Liver (tissue), 7 donors: ENCODE measurements at regions not wholly inside any gene's neighbourhood (a gene's known extent, or its start where the extent isn't known, plus 50 kb on each side); places are given as distances from the start of the nearest gene placed in this dataset.

Source experiments
- DNase-seq: peaks from one replicate; pipeline ENCODE4 v3.0.0-alpha.2; 2017; ENCODE audit warnings: low spot score
- H3K27ac ChIP-seq, 2 donors: one replicate each; pipeline ENCODE4 v1.7.0; 2013; ENCODE audit warnings: inconsistent platforms in 2 of 2, low read length in 2 of 2, control low read depth in 1 of 2, low read depth in 1 of 2, mild to moderate bottlenecking in 1 of 2
- H3K27me3 ChIP-seq, 4 donors: one replicate each; pipeline versions ENCODE4 v1.6.1 to v1.7.0; 2013; ENCODE audit warnings: low read length in 3 of 4, inconsistent platforms in 1 of 4, mild to moderate bottlenecking in 1 of 4, moderate library complexity in 1 of 4; ENCODE audit not compliant: control insufficient read depth in 4 of 4, insufficient read depth in 4 of 4
- H3K36me3 ChIP-seq, 4 donors: one replicate each; pipeline versions ENCODE4 v1.6.1 to v1.7.0; 2013; ENCODE audit warnings: low read length in 3 of 4, mild to moderate bottlenecking in 3 of 4, low read depth in 1 of 4, moderate library complexity in 1 of 4; ENCODE audit not compliant: control insufficient read depth in 4 of 4, insufficient read depth in 3 of 4
- H3K4me1 ChIP-seq, 4 donors: one replicate each; pipeline versions ENCODE4 v1.6.1 to v1.7.0; 2013; ENCODE audit warnings: low read length in 3 of 4, mild to moderate bottlenecking in 3 of 4, moderate library complexity in 1 of 4; ENCODE audit not compliant: control insufficient read depth in 4 of 4, insufficient read depth in 4 of 4
- H3K4me3 ChIP-seq, 3 donors: one replicate each; pipeline versions ENCODE4 v1.6.1 to v1.7.0; 2013; ENCODE audit warnings: low read length in 3 of 3, control low read depth in 1 of 3, low read depth in 1 of 3, mild to moderate bottlenecking in 1 of 3
- H3K9ac ChIP-seq, 2 donors: one replicate each; pipeline ENCODE4 v1.7.0; 2013; ENCODE audit warnings: low read length in 2 of 2, mild to moderate bottlenecking in 2 of 2, moderate library complexity in 2 of 2, control low read depth in 1 of 2, low read depth in 1 of 2
- H3K9me3 ChIP-seq, 4 donors: one replicate each; pipeline versions ENCODE4 v1.6.1 to v1.7.0; 2013; ENCODE audit warnings: low read length in 3 of 4; ENCODE audit not compliant: control insufficient read depth in 4 of 4
- EGR1 ChIP-seq, 2 donors: IDR thresholded peaks; 2 replicates each; pipeline ENCODE4 v1.6.1; 2016 to 2018; ENCODE audit warnings: antibody characterized with exemption in 2 of 2, low read depth in 2 of 2
- FOXA1 ChIP-seq: IDR thresholded peaks from 2 replicates; pipeline ENCODE4 v1.6.1; 2016; ENCODE audit warnings: antibody characterized with exemption
- HNF4A ChIP-seq, 2 donors: conservative IDR thresholded peaks; 2 replicates each; pipeline ENCODE4 v1.6.1; 2016; ENCODE audit warnings: antibody characterized with exemption in 2 of 2, mild to moderate bottlenecking in 2 of 2
- HNF4G ChIP-seq: IDR thresholded peaks from 2 replicates; pipeline ENCODE4 v1.6.1; 2016; ENCODE audit warnings: antibody characterized with exemption
- JUND ChIP-seq, 2 donors: IDR thresholded peaks; 2 replicates each; pipeline ENCODE4 v1.6.1; 2016; ENCODE audit warnings: antibody characterized with exemption in 2 of 2
- RAD21 ChIP-seq, 2 donors: IDR thresholded peaks; 2 replicates each; pipeline ENCODE4 v1.6.1; 2016; ENCODE audit warnings: antibody characterized with exemption in 2 of 2, mild to moderate bottlenecking in 2 of 2
- RXRA ChIP-seq, 2 donors: IDR thresholded peaks; 2 replicates each; pipeline ENCODE4 v1.6.1; 2017 to 2018; ENCODE audit warnings: antibody characterized with exemption in 2 of 2, mild to moderate bottlenecking in 1 of 2
- SP1 ChIP-seq: IDR thresholded peaks from 2 replicates; pipeline ENCODE4 v1.6.1; 2018; ENCODE audit warnings: antibody characterized with exemption, mild to moderate bottlenecking
- TAF1 ChIP-seq: conservative IDR thresholded peaks from 2 replicates; pipeline ENCODE4 v1.6.1; 2016; ENCODE audit warnings: antibody characterized with exemption, mild to moderate bottlenecking
- YY1 ChIP-seq: IDR thresholded peaks from 2 replicates; pipeline ENCODE4 v1.6.1; 2016; ENCODE audit warnings: antibody characterized with exemption, mild to moderate bottlenecking
- WGBS: extraction: QIAGEN DNeasy Blood & Tissue Kit; methylation state at CpG from one replicate; pipeline ENCODE4 v1.1.7; 2013; 5-methylcytosine and 5-hydroxymethylcytosine counted together
- TF ChIP-seq, protein P1 (sequence below): IDR thresholded peaks from 2 replicates; pipeline ENCODE4 v1.6.1; 2016; ENCODE audit warnings: antibody characterized with exemption
- TF ChIP-seq, protein P2 (sequence below): IDR thresholded peaks from 2 replicates; pipeline ENCODE4 v1.6.1; 2016; ENCODE audit warnings: antibody characterized with exemption, mild to moderate bottlenecking
- donor health status: healthy.
- donor health status: healthy.
- donor health status: healthy.
- donor health status: healthy.

DNA sequence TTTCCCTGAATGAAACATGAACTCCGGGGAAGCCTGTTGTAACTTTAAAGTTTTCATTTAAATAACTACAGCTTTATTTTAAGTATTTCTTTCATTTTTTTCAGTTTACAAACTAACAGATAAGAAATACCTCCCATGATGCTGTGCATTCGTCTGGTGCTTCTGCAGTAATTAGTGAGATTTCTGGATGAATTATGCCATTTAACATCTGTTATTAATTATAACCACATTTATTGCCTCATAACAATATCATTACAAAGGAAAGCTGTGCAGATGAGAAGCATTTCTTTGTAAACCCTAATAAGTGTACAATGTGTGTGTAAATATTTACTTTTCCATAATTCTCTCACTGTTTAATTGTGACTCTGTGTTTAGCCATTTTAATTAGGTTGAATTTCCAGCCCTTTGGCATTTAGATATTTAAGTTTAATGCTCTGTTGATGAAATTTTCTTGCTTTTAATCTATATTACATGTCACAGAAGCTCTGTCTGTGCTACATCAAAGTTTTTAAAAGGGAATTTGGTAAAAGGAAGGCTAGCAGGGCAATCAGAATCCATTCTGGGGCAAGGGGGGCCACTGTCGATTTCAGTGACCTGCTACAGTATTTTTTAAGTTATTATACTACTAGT lies 418.0 kb downstream of the SPATA31D1 start:
- H3K4me3 ChIP-seq = no peak overlapping the region
- H3K9me3 ChIP-seq = no peaks in the 10 kb centered on the region
- DNase-seq = no peak
- H3K9ac ChIP-seq = no peak overlapping the region
- no peaks in the 10 kb centered on the region for H3K27me3 ChIP-seq
- H3K27ac ChIP-seq = no peak overlapping the region
- H3K36me3 ChIP-seq = no peaks in the 10 kb centered on the region
- no peak for TF ChIP-seq SP1
- no peak for TF ChIP-seq TAF1
- WGBS = 85% methylated on average over 3 of the region's 3 CpGs
- peaks cover 0 to 6% (median 0%) of the 10 kb centered on the region in 4 donors for H3K4me1 ChIP-seq

DNA sequence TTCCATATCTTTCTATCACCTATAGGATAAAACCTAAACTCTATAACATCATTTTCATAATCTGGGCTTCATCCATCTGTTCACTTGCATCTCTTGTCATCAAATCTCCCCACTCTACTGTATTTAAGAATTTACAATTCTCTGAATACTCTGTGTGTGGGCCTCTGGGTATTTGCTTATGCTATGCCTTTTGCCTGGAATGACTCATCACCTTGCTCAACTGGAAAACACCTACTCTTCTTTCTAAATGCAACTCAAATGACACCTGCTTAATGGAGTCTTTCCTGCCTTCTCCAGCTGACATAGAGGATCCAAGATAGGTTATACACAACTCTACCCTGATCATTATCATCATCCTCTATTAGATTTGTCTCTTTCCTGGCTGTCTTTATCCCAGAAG lies 421.7 kb downstream of the SPATA31D1 start:
- Histone ChIP-seq H3K27me3 (no peaks in the 10 kb centered on the region), H3K27ac (no peak overlapping the region), H3K36me3 (no peaks in the 10 kb centered on the region), H3K9me3 (no peaks in the 10 kb centered on the region), H3K9ac (no peak overlapping the region), H3K4me3 (no peak overlapping the region), H3K4me1 (peaks cover 0 to 6% (median 0%) of the 10 kb centered on the region in 4 donors)
- TF ChIP-seq, protein P1, sequence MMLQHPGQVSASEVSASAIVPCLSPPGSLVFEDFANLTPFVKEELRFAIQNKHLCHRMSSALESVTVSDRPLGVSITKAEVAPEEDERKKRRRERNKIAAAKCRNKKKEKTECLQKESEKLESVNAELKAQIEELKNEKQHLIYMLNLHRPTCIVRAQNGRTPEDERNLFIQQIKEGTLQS = peak; percentile 45
- no peak for TF ChIP-seq RXRA (IDR thresholded peaks at IDR 0.05)
- TF ChIP-seq JUND (IDR thresholded peaks at IDR 0.05) = peak; percentile 57 to 93
- no peak for TF ChIP-seq YY1
- DNase-seq = no peak

DNA sequence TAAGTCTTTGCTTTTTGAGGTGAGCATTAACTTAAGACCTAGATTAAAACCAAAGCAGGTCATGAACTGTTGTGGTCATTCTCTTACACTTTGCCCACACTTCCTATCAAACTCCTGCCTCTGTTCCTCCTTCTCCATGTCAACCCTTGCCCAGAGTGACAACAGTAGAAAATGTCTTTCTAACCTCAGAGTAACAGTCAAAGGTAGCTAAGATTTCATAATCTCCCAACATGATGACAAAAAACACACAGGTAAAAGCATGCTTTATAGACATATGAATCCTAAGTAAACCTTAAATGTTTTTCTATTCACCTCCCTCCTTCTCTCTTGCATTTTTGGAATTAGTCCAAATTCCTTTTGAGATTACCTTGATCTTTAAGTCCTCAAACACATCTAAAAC lies 422.3 kb downstream of the SPATA31D1 start:
- H3K4me3 ChIP-seq = no peak overlapping the region
- H3K9ac ChIP-seq = no peak overlapping the region
- H3K27me3 ChIP-seq = no peaks in the 10 kb centered on the region
- DNase-seq = no peak
- TF ChIP-seq RAD21 (IDR thresholded peaks at IDR 0.05) (peak in 1 of 2 donors; percentile 17), FOXA1 (no peak), HNF4G (no peak), RXRA (IDR thresholded peaks at IDR 0.05) (peak in 1 of 2 donors; percentile 39), HNF4A (conservative IDR thresholded peaks at IDR 0.05) (peak; percentile 39 to 58)
- no peaks in the 10 kb centered on the region for H3K36me3 ChIP-seq
- H3K9me3 ChIP-seq = no peaks in the 10 kb centered on the region
- H3K4me1 ChIP-seq = peaks cover 0 to 6% (median 0%) of the 10 kb centered on the region in 4 donors
- no peak overlapping the region for H3K27ac ChIP-seq

DNA sequence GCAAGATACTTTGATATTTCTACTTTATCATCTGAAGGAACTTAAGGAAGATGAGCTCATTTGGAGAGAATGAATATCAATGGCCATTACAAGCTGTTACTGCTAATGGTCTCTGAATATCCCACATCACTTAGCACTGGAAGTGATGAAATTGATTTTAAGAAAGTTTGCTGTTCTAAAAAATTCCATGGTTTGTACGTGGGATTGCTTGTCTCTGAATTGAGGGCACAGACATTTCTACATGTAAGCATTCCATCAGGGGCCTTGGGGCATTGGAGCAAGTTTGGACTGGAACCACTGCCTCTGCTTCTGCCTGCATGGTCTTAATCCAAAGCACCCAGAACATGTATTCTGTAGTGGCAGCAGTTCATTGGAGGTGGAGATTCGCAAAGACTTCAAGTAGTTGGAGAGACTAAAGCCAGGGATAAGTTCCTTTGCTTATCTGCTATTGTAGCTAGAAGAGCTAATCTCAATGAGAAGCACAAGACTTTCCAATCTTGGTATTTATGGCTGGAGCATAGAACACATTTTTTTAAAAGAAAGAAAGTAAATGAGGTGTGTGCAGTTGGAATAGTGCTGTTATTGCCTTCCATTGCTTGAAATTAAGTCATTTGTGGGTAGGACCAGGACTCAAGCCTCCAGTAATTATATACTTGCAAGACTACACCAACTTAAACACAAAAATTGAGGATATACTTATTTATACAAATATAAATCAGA lies 424.2 kb downstream of the SPATA31D1 start:
- Histone ChIP-seq H3K9ac (no peak overlapping the region), H3K36me3 (no peaks in the 10 kb centered on the region), H3K4me3 (no peak overlapping the region), H3K4me1 (peaks cover 0 to 6% (median 0%) of the 10 kb centered on the region in 4 donors), H3K27me3 (no peaks in the 10 kb centered on the region), H3K9me3 (no peaks in the 10 kb centered on the region), H3K27ac (no peak overlapping the region)
- TF ChIP-seq, protein P1 = no peak
- no peak for TF ChIP-seq EGR1 (IDR thresholded peaks at IDR 0.05; ENCODE audit: low read depth in 2 of 2)
- TF ChIP-seq RAD21 (IDR thresholded peaks at IDR 0.05) = no peak
- no peak for TF ChIP-seq SP1
- TF ChIP-seq JUND (IDR thresholded peaks at IDR 0.05) = no peak
- TF ChIP-seq, protein P2, sequence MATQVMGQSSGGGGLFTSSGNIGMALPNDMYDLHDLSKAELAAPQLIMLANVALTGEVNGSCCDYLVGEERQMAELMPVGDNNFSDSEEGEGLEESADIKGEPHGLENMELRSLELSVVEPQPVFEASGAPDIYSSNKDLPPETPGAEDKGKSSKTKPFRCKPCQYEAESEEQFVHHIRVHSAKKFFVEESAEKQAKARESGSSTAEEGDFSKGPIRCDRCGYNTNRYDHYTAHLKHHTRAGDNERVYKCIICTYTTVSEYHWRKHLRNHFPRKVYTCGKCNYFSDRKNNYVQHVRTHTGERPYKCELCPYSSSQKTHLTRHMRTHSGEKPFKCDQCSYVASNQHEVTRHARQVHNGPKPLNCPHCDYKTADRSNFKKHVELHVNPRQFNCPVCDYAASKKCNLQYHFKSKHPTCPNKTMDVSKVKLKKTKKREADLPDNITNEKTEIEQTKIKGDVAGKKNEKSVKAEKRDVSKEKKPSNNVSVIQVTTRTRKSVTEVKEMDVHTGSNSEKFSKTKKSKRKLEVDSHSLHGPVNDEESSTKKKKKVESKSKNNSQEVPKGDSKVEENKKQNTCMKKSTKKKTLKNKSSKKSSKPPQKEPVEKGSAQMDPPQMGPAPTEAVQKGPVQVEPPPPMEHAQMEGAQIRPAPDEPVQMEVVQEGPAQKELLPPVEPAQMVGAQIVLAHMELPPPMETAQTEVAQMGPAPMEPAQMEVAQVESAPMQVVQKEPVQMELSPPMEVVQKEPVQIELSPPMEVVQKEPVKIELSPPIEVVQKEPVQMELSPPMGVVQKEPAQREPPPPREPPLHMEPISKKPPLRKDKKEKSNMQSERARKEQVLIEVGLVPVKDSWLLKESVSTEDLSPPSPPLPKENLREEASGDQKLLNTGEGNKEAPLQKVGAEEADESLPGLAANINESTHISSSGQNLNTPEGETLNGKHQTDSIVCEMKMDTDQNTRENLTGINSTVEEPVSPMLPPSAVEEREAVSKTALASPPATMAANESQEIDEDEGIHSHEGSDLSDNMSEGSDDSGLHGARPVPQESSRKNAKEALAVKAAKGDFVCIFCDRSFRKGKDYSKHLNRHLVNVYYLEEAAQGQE = no peak
- no peak for TF ChIP-seq HNF4A (conservative IDR thresholded peaks at IDR 0.05)
- TF ChIP-seq TAF1 = no peak
- TF ChIP-seq RXRA (IDR thresholded peaks at IDR 0.05) = no peak
- 93% methylated on average over 2 of the region's 2 CpGs for WGBS
- DNase-seq = no peak
